HG03354 (cell line): ENCODE measurements at regions not wholly inside any gene's neighbourhood (a gene's known extent, or its start where the extent isn't known, plus 50 kb on each side); places are given as distances from the start of the nearest gene placed in this dataset.

Experiments
- ATAC-seq: cut with Tn5 transposase; IDR thresholded peaks from one replicate; pipeline ENCODE4 v1.9.1; 2021; ENCODE audit warnings: mild to moderate bottlenecking; ENCODE audit not compliant: unreplicated experiment, poor library complexity, severe bottlenecking

- ATAC-seq, result no peak
Measured at GRCh38 chr13:89763005-89763404, 1584.5 kb upstream of the MIR17HG start.

DNA sequence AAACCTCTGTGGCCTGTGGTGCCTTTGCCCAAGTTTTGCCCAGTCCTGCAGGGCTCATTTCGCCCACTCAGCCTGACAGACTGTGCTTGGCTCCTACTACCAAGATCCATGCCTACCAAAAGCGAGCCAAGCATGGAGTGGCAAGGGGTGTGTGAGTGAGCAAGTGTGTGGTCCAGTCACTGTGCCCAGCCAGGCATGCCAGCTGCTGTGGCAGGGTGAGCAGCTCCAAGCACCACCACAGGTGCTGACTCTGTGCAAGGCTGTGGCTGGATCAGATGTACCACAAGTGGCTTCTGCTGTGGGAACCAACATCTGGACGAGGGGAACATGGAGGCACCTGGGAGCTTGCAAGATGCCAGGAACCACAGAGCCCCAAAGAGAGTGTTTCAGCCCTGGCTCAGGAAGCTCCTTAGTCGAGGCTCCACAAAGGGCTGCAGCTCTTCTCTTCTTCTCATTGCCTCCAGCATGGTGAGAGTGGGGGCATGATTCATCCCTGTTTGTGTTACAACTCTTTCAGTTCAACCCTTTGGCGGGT, 1564.2 kb upstream of the MIR17HG start:
- no peak for ATAC-seq

DNA sequence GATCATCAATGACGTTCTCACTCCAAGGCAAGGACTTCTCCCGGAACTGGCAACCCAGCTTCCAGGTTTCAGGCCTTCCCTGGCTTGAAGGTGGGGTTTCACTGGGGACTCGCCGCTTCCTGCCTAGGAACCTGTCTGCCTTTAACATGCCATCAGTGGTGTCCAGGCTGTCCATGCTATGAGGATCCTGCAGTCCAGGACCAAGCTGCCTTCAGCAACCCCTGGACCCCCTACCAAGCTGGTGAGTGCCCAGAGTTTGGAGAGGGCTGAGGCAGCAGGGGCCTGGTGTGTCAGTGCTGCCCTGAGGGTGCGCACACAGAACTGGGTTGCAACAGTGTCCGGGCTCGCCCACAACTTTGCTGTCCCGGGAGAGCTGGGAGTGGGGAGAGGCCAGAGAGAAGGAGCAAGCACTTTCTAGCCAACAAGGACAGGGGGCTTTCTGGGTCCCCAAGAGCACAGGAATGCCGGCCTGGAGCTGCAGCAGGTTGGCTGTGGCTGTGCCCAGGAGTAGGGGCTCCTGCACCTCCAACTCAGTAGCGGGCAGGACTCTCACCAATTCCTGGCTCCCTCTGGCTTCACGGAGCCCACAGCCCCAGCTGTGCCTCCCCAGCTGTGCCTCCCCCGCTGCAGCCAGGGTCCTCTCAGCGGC, 1563.2 kb upstream of the MIR17HG start:
- no peak for ATAC-seq

- no peak for ATAC-seq
Measured at GRCh38 chr13:89786531-89786930, 1561.0 kb upstream of the MIR17HG start.

- ATAC-seq, result no peak
Measured at GRCh38 chr13:89790696-89791095, 1556.8 kb upstream of the MIR17HG start.

- ATAC-seq, result no peak
Measured at GRCh38 chr13:89791971-89792630, 1555.4 kb upstream of the MIR17HG start.

DNA sequence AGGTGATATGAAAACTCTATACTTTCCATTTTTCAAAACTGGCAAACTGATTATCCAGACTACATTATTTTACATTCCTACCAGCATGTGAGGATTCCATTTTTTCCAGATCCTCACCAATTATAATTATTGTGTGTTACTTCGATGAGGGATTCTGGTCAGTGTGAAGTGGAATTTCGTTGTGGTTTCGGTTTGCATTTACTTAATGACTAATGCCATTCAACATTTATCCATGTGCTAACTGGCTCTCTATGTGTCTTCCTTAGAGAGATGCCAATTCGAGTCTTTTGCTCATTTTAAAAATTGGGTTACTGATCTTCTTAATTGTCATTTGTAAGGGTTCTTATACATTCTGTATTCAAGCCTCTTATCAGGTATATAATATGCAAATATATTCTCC, 1551.3 kb upstream of the MIR17HG start:
- ATAC-seq, result no peak

- no peak for ATAC-seq
Measured at GRCh38 chr13:89803839-89804238, 1543.6 kb upstream of the MIR17HG start.

- no peak for ATAC-seq
Measured at GRCh38 chr13:89806594-89806993, 1540.9 kb upstream of the MIR17HG start.

DNA sequence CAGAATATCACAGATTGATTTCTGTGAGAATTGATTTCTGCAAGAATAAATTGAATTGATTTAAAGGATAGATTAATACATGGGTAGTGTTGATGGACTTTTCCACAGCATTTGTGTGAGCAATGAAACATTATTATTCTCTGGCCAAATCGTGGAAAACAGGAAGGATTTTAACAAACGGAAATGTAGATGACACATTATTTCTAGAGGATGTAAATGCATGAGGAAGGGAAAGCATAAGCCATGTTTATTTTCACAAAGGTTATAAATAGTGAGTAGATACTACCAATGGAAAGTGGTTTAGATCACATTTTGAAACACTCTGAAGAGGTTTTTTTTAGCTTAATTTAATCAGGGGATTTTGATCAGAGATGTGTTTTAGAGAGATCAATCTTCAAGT, 1534.6 kb upstream of the MIR17HG start:
- ATAC-seq, result no peak

- ATAC-seq, result no peak
Measured at GRCh38 chr13:89816404-89816803, 1531.1 kb upstream of the MIR17HG start.

- no peak for ATAC-seq
Measured at GRCh38 chr13:89822467-89822866, 1525.0 kb upstream of the MIR17HG start.

GRCh38 chr13:89827552-89827951, 1519.9 kb upstream of the MIR17HG start:
- ATAC-seq, result no peak

GRCh38 chr13:89828506-89828905, 1519.0 kb upstream of the MIR17HG start:
- ATAC-seq, result no peak

DNA sequence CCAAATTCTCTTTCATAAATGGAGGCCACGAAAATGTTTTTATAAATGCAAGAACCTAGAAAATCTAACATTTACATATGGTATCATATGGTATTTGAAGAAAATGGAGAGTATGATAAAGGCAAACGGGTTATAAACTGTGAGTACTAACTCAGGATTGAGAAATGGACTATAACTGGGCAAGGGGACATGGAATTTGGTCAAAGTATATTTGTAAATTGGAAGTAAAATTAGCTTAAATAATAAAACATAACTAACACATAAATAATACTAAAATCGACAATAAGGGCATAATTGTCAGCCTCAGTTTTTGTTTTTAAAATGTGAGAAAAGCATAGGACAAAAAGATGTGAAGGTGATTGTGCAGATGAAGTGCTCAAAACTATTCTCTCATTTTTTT, 1516.3 kb upstream of the MIR17HG start:
- ATAC-seq, result no peak

DNA sequence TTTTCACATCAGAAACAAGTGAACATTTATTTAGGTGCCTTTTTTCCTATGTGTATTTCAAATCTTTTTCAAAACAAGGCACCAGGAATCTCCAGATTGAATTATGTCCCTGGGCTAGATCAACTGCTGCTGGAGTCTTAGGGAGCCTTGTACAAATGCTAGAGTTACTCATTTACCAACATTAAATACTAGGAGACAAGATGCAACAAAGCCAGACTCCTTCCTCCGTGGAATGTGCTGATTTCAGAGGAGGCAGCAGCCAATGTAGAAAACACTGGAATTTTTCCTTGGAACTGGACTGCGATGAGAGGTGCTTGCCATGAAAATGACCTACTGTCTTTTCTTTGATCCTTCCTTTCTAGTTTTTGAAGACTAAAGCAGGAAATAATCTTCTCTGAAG, 1514.7 kb upstream of the MIR17HG start:
- no peak for ATAC-seq

DNA sequence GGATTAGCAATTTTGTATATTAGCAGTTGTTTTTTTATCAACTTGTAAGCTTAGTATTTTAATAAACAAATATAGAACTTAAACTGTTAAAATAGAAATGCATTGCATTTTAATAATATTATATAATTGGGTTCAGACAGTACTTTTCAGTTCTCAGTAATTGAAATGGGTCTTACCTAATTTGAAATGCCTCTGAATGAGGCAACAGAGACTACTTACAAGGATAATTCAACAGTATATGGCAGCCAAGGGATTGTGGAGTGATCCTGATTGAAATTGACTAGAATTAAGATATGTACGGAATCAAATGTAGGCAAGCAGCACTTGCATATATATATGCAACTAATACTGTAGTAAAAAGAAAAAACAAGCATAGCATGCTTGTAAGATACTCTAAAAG, 1503.9 kb upstream of the MIR17HG start:
- no peak for ATAC-seq

DNA sequence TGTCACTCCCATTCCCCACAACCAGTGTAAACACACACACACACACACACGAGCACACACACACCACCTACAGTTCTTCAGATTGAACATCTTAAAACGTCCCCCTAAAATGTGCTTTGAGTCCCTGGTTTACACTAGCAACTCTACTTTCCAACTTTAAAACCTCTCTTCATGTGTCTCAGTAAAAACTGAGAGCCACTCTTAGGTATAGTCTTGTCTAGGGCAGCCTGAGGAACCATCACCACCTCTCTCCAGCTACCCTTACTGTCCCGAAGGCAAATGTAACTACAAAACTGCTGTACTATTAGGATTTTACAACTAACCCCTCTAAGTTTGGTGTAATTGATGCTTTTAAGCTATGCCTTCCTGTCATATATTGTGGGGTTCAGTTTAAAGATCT, 1501.6 kb upstream of the MIR17HG start:
- no peak for ATAC-seq

- ATAC-seq, result no peak
Measured at GRCh38 chr13:89846926-89847585, 1500.4 kb upstream of the MIR17HG start.

- ATAC-seq, result no peak
Measured at GRCh38 chr13:89852570-89852969, 1494.9 kb upstream of the MIR17HG start.

DNA sequence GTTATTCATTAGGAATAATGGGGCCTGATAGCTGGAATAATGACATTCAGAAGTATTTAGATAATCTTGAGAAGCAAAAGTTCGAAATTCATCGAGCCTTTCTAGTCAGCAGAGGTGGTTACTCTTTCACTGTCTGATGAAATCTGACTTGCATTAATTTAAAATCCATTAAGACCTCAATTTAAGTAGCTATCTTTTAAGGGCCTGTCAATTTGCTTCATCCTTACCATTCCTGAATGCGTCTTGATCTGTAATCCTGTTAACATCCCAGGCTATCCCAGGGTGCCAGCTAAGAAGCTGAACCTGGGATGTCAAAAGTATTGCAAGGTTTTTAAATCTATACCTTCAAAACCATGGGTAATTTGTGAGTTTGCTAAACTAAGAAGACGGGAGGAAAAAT, 1491.0 kb upstream of the MIR17HG start:
- ATAC-seq, result no peak
